ENCODE measurements at regions not wholly inside any gene's neighbourhood (a gene's known extent, or its start where the extent isn't known, plus 50 kb on each side); places are given as distances from the start of the nearest gene placed in this dataset.

DNA sequence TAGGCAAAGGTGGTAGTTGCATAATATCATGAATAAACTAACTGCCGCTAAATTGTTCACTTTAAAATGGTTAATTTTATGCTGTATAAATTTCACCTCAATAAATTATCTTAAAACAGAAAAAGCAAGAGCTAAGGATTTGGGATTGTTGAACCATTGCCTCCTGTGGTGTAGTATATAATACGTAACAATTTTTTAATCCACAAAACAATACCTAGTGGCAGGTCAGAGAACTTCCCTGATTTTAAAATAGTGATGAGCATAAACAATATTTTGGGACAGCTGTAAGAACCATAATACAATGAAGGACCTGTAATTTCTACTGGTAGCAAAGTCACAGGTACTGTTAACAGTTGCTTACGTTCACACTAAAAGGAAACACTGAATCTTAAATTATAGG is 161.9 kb upstream of the PRNP start:
- Histone ChIP-seq H3K36me3 (ENCODE audit: control insufficient read depth, insufficient read depth, low read length) (no peaks in the 10 kb centered on the region), H3K4me1 (no peaks in the 10 kb centered on the region), H3K9me3 (peaks cover 6% of the 10 kb centered on the region; the same call in 1 of the 2 replicates), H3K27me3 (replicated peaks; ENCODE audit: control insufficient read depth, insufficient read depth, low read length) (no peaks in the 10 kb centered on the region), H3K4me3 (ENCODE audit: low read depth, low read length) (no peak overlapping the region)
- no peak for DNase-seq
- TF ChIP-seq, protein P1, sequence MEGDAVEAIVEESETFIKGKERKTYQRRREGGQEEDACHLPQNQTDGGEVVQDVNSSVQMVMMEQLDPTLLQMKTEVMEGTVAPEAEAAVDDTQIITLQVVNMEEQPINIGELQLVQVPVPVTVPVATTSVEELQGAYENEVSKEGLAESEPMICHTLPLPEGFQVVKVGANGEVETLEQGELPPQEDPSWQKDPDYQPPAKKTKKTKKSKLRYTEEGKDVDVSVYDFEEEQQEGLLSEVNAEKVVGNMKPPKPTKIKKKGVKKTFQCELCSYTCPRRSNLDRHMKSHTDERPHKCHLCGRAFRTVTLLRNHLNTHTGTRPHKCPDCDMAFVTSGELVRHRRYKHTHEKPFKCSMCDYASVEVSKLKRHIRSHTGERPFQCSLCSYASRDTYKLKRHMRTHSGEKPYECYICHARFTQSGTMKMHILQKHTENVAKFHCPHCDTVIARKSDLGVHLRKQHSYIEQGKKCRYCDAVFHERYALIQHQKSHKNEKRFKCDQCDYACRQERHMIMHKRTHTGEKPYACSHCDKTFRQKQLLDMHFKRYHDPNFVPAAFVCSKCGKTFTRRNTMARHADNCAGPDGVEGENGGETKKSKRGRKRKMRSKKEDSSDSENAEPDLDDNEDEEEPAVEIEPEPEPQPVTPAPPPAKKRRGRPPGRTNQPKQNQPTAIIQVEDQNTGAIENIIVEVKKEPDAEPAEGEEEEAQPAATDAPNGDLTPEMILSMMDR (IDR thresholded peaks at IDR 0.05; ENCODE audit: insufficient read depth in 1 of 2, low read depth in 1 of 2, low read length in 1 of 2, severe bottlenecking in 1 of 2, unreplicated experiment in 1 of 2) = no peak
- Mint-ChIP-seq H3K27me3 (ENCODE audit: insufficient read depth, unreplicated experiment) (peaks cover 5% of the 10 kb centered on the region), H3K9me3 (ENCODE audit: unreplicated experiment) (peaks cover 12% of the 10 kb centered on the region), H3K36me3 (ENCODE audit: insufficient read depth, unreplicated experiment) (no peaks in the 10 kb centered on the region), H3K4me1 (ENCODE audit: low read depth, unreplicated experiment) (no peaks in the 10 kb centered on the region), H3K27ac (ENCODE audit: unreplicated experiment) (no peak overlapping the region), H3K4me3 (ENCODE audit: unreplicated experiment) (no peak overlapping the region)
- intact Hi-C loops (cut with micrococcal nuclease; ENCODE audit: unreplicated experiment) = no loop called here
- CTCF ChIA-PET = no interaction called here
- BruUV-seq (replicated peaks) = no TSS peak
- POLR2A ChIA-PET = no interaction called here

DNA sequence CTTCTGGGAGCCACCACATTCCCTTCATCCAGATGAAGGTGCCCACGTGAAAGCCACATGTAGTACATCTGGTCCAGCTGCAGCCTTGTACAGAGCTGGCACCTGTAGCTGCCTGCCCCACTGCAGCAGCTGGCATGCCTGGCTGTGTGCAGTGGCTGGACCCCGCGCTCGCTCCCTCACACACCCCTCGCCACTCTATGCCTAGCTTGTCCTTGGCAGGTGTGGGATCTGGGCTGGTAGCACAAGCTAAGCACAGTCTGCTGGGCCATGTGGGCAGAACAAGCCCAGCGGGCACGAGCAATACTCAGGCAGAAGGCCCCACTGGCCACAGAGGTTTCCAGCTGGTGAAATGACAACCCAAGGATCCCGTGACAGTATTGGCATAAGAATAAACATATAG is 163.9 kb upstream of the PRNP start:
- intact Hi-C loops (cut with micrococcal nuclease; ENCODE audit: unreplicated experiment) = no loop called here
- DNase-seq = no peak
- Histone ChIP-seq H3K36me3 (ENCODE audit: control insufficient read depth, insufficient read depth, low read length) (no peaks in the 10 kb centered on the region), H3K4me1 (no peaks in the 10 kb centered on the region), H3K27me3 (replicated peaks; ENCODE audit: control insufficient read depth, insufficient read depth, low read length) (no peaks in the 10 kb centered on the region), H3K9me3 (no peaks in the 10 kb centered on the region), H3K4me3 (ENCODE audit: low read depth, low read length) (no peak overlapping the region)
- POLR2A ChIA-PET = no interaction called here
- BruUV-seq (replicated peaks) = no TSS peak
- Mint-ChIP-seq H3K4me3 (ENCODE audit: unreplicated experiment) (no peak overlapping the region), H3K27ac (ENCODE audit: unreplicated experiment) (no peak overlapping the region), H3K36me3 (ENCODE audit: insufficient read depth, unreplicated experiment) (no peaks in the 10 kb centered on the region), H3K27me3 (ENCODE audit: insufficient read depth, unreplicated experiment) (peaks cover 3% of the 10 kb centered on the region), H3K9me3 (ENCODE audit: unreplicated experiment) (no peaks in the 10 kb centered on the region), H3K4me1 (ENCODE audit: low read depth, unreplicated experiment) (no peaks in the 10 kb centered on the region)
- CTCF ChIA-PET = no interaction called here
- TF ChIP-seq, protein P1 (IDR thresholded peaks at IDR 0.05; ENCODE audit: insufficient read depth in 1 of 2, low read depth in 1 of 2, low read length in 1 of 2, severe bottlenecking in 1 of 2, unreplicated experiment in 1 of 2) = no peak

DNA sequence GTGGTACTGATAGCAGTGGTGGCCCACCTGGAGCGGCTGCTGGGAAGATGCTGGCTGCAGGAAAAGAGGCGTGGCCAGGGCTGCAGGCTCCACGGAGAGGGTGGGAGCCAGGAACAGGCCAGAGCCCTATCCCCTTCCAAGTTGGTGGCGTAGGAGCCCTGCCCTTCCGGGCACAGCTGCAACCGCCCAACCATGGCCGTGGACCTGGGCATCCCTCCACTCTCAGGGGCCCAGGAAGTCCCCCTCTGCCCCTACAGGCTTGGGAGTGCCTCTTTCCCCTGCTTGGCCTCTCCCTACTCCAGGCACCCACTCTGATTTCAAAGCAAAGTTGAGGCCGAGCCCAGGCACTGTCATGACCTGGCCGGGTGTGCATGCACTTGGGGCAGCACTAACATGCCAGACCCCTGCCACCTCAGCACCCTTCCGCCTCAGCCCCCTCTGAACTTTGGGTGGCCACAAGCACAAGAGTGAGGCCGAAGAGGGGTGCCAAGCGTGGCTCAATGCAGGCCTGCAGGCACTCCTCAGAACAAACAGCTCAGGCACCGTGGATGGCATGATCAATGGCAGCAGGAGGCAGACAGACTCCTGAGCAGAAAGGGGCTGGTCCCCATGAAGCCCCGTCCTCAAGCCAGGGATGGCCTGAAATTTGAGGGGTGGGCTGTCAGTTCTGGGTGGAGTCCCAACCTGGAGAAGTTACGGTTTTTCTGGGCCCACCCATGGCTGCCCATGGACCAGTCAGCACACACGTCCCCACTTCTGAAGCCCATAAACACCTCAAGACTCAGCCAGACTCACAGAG is 164.9 kb upstream of the PRNP start:
- Mint-ChIP-seq H3K36me3 (ENCODE audit: insufficient read depth, unreplicated experiment) (no peaks in the 10 kb centered on the region), H3K27me3 (ENCODE audit: insufficient read depth, unreplicated experiment) (peaks cover 3% of the 10 kb centered on the region), H3K9me3 (ENCODE audit: unreplicated experiment) (no peaks in the 10 kb centered on the region), H3K4me1 (ENCODE audit: low read depth, unreplicated experiment) (no peaks in the 10 kb centered on the region), H3K4me3 (ENCODE audit: unreplicated experiment) (no peak overlapping the region), H3K27ac (ENCODE audit: unreplicated experiment) (no peak overlapping the region)
- ChIA-PET POLR2A (no interaction called here), CTCF (no interaction called here)
- H3K27me3 ChIP-seq (replicated peaks; ENCODE audit: control insufficient read depth, insufficient read depth, low read length) = no peaks in the 10 kb centered on the region
- H3K36me3 ChIP-seq (ENCODE audit: control insufficient read depth, insufficient read depth, low read length) = no peaks in the 10 kb centered on the region
- no peaks in the 10 kb centered on the region for H3K9me3 ChIP-seq
- H3K4me1 ChIP-seq = no peaks in the 10 kb centered on the region
- TF ChIP-seq, protein P1 (IDR thresholded peaks at IDR 0.05; ENCODE audit: insufficient read depth in 1 of 2, low read depth in 1 of 2, low read length in 1 of 2, severe bottlenecking in 1 of 2, unreplicated experiment in 1 of 2) = no peak
- intact Hi-C loops (cut with micrococcal nuclease; ENCODE audit: unreplicated experiment) = no loop called here
- BruUV-seq (replicated peaks) = no TSS peak
- H3K4me3 ChIP-seq (ENCODE audit: low read depth, low read length) = no peak overlapping the region
- no peak for DNase-seq

Data from Caco-2 (cell line).